HG02943 (cell line): ENCODE measurements at regions not wholly inside any gene's neighbourhood (a gene's known extent, or its start where the extent isn't known, plus 50 kb on each side); places are given as distances from the start of the nearest gene placed in this dataset.
A peak's percentile ranks its signal among the peaks of the same experiment; 100 is the strongest.
"Not testable (repeated sequence)": the region's sequence is repeated elsewhere in the genome, so short reads cannot be mapped to it uniquely, and the experiment has no call there.

Source experiments
- ATAC-seq: cut with Tn5 transposase; IDR thresholded peaks from one replicate; pipeline ENCODE4 v1.9.1; 2021; ENCODE audit warnings: mild to moderate bottlenecking, low read depth, moderate library complexity; ENCODE audit not compliant: unreplicated experiment

DNA sequence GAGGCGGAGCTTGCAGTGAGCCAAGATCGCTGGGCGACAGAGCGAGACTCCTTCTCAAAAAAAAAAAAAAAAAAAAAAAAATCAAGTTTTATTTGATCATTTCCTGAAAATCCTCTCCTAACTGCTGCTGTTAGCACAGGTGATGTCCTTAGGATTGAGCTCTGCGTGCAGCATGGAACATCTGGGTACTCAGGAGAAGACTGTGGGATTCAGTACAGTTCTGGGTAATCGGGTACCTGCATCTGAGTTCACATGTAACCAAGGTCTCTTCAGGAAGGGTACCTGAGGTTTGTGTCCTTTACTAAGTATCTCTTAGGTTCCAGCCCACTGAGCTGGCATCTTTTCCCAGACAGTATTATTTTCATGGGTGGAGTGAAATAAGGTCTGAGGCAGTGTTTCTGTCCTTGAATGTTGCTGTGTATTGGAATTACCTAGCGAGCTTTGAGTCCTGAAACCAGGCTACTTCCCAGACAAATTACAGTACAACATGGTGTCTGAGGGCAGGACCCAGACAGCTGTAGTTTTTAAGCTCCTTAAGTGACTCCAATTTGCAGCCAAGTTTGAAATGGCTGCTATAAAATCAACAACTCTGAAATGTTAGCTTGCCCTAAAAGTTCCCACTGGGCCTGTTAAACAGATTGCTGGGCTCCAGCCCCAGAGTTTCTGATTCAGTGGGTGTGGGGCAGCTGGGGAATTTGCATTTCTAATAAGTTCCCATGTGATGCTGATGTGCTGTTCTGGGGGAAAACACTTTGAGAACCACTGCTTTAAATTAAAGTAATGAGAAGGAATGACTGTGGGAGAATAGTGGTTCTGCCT is 120.5 kb downstream of the PMAIP1 start:
- no peak for ATAC-seq

DNA sequence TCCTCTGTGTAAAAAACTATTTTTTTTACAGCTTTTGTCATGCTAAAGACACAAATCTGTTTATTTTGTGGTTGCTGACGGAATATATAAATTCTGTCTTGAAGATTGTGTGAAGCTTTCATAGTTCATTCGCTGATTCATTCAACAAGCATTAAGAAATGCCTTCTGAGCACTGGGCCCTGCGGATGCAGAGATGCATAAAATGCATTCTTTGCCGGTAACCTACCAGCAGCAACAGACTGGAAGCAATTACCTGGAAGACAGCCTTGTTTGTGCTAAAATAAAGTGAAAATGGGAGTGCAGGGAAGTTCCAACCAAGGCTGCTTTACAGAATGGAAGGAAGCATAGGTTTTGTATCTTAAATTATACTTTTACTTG is 119.7 kb downstream of the PMAIP1 start:
- no peak for ATAC-seq

DNA sequence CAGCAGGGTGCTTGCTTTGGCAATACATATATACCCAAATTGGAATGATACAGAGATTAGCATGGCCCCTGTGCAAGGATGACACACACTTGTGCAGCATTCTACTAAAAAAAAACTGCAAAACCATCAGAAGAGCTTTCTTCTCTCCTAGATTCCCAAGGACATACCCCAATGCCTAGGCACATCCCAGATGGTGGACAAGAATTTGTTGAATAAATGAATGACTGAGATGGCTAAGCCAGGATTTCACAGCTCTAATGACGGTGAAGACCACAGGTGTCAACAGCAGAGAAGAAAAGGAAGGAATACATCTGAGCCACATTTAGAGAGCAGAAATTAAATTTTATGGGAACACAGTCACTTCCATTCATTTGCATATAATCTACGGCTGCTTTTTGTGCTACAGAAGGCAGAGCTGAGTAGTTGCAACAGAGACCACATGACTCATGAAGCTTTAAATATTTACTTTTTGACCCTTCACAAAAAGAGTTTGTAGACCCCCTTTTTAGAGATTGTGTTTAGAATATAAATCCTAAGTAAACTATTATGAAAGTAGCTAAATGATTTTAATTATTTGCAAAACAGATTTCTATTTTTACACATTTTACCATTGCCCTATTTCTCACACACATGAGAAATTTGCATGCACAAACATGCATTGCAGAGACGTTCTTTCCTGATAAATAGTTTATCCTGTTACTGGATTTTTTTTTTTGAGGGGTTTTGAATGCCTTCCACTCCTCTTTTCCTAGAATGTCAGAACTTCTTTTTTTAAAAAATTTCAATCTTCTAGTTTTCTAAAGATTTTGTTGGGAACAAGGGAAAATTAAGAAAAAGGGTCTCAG is 119.0 kb downstream of the PMAIP1 start:
- ATAC-seq = no peak

DNA sequence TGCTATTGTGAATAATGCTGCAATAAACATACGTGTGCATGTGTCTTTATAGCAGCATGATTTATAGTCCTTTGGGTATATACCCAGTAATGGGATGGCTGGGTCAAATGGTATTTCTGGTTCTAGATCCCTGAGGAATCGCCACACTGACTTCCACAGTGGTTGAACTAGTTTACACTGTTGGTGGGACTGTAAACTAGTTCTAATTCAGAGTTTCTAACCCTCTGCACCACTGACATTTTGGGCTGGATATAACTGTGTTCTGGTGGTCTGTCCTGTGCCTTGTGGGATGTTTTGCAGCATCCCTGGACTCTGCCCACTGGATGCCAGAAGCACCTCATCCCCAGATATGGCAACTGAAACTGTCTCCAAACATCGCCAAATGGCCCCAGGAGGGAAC is 118.3 kb downstream of the PMAIP1 start:
- ATAC-seq = not testable (repeated sequence)

DNA sequence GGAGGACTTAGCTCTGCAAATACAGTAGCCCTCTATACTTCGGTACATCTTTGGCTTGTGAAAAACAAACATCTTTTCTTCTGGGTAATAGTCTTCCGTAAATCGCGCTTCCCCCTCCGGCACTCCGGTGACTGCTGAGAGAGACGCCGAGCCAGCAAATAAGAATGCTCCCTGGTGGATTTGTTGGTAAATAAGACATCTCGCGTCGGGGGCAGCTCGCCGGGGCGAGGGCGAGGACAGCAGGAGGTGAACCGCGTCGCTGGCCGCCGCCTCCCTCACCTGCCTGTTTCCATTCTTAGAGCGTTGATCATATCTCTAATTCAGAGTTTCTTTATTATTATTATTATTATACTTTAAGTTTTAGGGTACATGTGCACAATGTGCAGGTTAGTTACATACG is 117.6 kb downstream of the PMAIP1 start:
- ATAC-seq = no peak

DNA sequence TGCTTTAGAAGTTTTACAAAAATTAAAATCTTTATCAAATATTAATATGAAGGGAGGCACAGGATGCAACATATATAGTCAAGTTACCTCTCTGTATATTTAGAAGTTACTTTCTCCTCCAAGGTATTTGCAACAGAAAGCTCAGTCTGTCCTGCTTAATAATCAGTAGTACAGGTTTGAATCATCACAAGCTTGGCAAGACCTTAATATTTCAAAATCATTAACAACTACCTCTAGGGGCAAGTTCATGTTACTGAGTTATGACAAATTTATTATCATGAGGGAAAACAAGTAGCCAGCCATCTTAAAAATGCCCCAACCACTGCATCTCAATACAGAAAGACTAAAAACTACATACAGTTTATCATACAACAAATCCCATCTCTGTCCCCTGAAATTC is 116.0 kb downstream of the PMAIP1 start:
- ATAC-seq = not testable (repeated sequence)

DNA sequence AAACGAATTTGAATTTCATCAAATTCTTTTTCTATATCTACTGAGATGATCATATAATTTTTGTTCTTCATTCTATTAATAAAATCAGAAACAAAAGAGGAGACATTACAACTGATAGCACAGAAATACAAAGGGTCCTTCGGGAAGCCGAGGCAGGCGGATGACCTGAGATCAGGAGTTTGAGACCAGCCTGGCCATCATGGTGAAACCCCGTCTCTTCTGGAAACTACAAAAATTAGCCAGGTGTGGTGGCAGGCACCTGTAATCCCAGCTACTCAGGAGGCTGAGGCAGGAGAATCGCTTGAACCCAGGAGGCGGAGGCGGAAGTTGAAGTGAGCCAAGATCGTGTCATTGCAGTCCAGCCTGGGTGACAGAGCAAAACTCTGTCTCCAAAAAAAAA is 113.4 kb downstream of the PMAIP1 start:
- not testable (repeated sequence) for ATAC-seq

DNA sequence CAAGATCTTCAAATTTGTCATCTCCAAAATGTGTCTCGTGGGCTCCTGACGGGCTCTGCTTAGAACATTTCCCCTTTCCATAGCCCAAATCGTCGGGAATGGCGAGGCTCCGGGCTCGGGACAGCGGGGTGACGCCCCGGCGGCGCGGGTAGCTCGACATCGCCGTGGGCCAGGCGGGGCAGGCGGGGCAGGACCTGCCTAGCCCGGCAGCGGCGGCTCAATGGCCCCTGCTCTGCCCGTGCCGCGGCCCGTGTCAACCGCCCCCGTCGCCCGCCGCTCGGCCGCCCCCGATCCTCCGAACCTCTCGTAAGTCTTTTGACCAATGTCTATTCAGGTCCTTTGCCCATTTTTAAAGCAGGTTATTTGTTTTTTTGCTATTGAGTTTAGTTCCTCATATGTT is 111.2 kb downstream of the PMAIP1 start:
- ATAC-seq = no peak

DNA sequence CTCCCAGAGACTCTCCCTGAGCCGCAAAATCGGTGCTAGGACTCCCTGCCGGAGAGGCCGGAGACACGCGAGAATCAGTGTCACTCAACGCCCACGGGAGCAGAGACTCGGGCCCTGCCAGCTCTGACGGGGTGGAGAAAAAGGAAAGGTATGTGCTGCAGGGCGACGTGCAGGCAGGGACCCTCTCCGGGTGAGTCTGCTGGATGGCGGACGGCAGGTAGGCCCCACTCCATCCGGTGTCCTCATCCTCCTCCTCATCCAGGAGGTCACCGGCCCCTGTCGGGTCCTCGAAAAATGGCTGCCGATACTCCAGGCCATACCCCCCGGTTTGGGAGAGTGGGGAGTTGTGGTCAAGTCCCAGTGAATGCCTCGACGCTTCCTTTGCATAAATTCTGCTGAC is 110.7 kb downstream of the PMAIP1 start:
- ATAC-seq = no peak

DNA sequence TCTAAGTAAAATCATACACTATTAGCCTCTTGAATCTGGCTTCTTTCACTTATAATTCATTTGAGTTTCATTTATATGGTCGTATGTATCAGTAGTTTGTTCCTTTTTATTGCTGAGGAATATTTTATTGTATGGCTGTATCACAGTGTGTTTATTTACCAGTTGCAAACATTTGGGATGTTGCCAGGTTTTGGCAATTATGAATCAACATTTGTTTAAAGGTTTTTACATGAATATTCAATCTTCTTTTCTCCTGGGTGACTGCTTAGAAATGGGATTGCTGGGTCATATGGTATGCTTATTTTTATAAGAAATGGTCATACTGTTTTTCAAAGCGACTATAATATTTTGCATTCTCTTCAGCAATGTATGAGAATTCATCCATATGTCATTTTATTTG is 107.9 kb downstream of the PMAIP1 start:
- no peak for ATAC-seq

DNA sequence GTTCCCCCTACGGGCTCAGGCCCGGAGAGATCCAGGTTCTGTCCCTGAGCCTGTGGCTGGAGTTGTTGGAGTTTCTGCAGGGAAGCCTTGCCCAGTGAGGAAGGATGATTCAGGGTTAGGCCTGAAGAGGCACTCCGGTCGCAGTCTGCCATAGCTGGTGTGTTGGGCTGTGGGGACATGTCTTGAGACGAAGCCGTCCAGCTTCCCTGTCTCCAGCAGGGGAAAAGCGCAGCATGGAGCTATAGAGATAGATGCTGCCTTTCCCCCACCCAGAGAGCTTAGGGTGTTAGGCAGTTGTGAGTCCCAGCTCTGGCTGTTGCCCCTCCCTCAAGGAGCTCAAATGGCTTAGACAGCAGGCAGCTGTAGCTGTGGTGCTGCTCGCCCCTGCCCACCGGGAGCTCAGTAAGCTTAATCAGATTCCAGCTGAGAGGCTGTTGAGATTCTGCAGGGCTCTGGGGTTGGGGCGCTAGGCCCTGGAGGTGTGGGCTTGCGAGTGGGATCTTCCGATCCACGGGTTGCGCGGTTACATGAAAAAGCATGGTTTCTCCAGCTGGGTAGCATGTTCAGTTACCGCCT is 103.9 kb downstream of the PMAIP1 start:
- ATAC-seq = no peak

DNA sequence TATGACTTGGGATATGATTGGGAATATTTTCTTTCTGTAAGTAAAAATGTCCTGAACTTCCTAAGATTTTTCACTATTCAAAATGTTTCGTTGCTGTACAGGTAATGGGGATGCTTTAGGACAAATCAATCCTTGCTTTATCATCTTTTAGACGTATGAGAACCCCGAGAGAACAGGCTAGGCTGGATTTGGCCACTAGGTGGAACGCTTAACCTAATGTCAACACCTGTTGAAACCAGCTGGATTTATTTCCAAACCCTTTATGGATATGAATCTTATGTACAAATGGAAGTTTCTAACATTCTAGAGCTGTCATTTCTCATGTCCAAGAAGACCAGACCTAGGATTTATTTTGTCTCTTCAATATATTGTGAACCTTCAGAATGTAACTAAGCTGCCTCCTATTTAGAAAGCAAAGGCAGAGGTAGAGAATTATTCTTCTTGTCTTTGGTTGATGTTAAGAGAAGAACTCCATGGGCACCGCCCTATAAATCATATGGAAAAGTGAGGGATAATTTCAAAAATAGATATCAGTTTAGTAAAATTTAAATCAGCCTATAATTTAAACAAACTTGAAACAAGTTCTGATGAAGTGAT is 96.7 kb downstream of the PMAIP1 start:
- peak; percentile 82 for ATAC-seq

DNA sequence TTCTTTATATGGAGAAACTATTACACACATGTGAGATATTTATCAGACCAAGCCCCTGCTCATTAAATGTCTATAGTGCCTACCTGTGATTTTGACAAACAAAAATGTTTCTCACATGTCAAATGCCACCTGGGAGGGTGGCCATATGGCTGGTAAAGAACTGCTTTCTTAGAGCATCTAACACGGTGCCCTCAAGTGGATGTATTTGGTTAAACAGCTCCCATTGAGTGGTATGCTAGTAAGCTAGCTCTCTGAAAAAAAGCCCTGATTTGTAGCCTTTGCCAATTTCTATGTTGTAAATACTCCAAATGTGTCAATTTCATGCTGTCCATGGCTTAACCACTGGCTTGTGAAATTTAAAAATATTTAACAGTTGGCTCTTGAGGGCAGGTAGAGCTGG is 94.6 kb downstream of the PMAIP1 start:
- ATAC-seq = no peak

DNA sequence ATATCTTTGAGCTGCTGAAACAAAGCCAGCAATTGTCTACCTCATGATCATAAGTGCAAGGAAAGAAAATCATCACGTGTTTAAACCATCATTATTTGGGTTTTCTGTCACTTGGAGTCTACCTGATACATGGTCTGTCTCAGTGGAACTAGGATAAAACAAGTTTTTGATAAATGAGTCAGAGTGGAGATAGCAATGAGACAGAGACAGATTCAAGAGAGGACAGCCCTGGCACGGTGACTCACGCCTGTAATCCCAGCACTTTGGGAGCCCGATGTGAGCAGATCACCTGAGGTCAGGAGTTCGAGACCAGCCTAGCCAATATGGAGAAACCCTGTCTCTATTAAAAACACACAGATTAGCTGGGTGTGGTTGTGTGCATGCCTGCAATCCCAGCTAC is 93.8 kb downstream of the PMAIP1 start:
- ATAC-seq = no peak

DNA sequence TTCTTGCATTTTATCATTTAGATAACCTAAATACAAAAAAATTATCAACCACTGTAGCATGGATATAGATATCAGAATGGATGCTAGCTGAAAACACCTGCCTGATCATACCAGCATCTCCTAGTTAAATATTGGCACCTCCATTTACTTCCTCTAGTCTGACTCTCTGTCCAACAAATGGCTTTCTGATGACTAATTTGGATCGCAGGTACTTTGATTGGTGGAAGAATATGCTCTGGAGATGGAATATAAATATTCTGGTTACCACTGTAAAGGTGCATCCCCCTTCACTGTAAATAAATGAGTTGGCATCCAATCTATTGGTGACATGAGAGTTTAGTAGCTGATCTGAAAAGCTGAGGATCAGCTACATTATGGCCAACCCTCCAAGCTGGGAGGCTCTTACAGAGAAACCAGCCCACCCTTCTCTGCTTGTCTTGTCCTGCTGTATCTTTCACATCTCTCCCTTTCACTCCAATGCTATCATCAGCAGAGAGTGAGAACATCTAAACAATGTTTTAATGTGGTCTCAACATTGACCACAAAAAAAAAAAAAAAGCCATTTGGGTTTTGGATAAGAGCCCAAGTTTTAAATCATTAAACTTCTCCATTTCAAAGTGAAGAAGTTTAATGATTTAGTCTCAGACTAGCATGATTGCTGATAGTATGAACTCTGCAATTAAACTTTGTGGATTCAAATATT is 90.5 kb downstream of the PMAIP1 start:
- ATAC-seq = no peak

DNA sequence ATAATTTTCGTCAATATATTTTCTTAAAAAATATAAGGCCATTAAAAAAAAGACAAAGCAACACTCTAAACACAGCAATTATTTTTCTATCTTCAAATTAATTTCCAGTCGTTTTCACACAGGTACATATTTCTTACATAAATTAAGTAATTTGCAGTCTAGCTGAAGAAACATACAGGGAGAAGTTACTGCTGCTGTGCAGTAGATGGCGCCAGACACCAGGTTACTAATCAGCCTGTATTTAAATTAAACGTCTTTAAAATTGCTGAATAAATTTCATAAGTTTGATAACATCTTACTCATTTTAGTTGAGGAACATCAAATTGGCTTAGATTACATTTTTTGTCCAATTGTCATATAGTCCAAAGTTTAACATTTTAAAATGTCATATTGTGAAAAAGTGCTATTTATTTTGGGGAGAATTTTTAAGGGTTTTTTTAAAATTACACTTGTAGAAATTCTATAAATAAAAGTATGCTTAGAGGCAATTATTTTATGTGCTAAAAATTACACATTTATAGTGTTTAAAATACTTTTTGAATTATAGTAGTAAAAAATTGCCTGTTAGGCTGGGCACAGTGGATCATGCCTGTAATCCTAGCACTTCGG is 88.4 kb downstream of the PMAIP1 start:
- no peak for ATAC-seq

DNA sequence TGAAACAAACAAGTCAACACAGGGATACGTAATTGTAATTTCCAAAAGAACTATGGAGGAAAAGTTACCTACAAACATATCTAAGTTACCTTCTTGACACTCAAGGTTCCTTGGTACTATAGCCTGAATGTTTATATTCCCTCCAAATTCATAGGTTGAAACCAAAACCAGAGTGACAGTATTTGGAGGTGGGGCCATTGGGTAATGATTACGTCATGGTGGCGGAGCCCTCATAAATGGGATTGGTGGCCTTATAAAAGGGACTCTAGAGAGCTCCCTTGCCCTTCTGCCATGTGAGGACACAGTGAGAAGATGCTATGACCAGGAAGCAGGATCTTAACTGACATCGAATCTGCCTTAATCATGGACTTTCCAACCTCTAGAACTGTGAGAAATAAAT is 87.3 kb downstream of the PMAIP1 start:
- ATAC-seq = no peak

DNA sequence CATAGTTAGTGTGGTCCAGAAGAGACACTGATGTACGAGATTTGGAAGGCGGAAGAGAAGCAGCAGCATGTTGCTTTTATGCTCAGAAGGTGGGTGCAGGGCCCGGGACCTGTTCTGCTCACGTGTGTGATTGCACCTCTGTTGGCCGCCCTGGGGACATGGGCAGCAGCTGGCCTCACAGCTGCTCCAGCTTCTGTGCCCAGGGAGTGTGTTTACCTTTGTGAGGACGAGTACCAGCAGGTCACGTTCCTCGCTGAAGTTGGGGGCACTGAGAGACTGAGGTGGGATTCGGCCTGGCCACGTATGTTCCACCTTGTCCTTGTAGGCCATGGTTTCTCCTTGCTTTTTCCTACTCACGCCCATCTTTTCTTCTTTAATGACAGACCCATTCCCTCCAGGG is 86.3 kb downstream of the PMAIP1 start:
- ATAC-seq = no peak

DNA sequence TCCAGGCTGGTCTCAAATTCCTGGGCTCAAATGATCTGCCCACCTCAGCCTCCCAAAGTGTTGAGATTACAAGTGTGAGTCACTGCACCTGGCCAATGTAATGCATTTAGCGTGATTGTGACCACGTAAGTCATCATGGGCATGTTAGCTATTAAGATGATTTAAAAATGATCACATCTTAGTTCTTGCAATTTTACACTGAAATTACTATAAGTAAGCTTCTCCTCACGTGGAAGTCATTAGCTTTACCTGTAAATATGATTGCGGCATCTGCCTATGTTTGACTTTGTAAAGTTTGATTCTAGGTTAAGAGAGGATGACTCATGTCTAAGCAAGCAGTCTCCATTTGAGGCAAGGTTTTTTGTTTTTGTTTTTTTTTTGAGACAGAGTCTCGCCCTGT is 85.5 kb downstream of the PMAIP1 start:
- no peak for ATAC-seq

DNA sequence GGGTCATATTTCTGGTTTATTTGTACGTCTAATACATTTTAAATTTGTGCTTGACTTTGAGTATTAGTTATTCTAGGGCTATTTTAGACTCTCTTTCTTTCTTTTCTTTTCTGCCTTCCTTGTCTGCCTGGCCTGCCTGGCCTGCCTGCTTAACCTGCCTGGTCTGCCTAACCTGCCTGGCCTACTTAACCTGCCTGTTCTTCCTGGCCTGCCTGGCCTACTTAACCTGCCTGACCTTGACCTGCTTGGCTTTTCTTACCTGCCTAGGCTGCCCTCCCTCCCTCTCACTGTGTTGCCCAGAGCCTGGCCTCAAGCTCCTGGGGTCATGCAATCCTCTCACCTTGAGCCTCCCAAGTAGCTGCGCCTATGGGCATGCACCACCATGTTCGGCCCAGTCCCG is 83.7 kb downstream of the PMAIP1 start:
- ATAC-seq = no peak
